GM19468 (cell line): ENCODE measurements at regions not wholly inside any gene's neighbourhood (a gene's known extent, or its start where the extent isn't known, plus 50 kb on each side); places are given as distances from the start of the nearest gene placed in this dataset.
"Not testable (repeated sequence)": the region's sequence is repeated elsewhere in the genome, so short reads cannot be mapped to it uniquely, and the experiment has no call there.

Experiments used
- ATAC-seq: cut with Tn5 transposase; IDR thresholded peaks from one replicate; pipeline ENCODE4 v1.9.1; 2021; ENCODE audit warnings: mild to moderate bottlenecking, moderate library complexity, moderate number of reproducible peaks; ENCODE audit not compliant: unreplicated experiment; ENCODE audit errors: extremely low read depth

DNA sequence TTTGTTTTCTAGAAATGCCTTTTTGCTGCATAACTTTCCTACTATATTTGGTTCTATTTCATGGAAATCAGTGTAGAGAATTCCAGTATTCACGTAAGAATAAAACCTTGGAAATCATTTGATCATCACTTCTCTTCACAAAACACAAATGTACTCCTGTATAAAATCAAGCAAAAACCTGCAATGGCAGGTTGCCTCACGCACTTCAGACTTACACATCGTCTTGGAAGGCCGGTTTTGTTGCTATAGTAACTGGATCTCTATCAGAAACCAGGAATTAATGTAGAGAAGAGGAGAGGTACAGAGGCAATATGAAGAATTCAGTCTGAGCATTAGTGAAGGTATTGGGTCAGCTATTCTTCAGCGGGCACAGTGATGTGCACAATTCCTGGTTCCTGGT is 370.7 kb upstream of the CYRIA start:
- no peak for ATAC-seq

DNA sequence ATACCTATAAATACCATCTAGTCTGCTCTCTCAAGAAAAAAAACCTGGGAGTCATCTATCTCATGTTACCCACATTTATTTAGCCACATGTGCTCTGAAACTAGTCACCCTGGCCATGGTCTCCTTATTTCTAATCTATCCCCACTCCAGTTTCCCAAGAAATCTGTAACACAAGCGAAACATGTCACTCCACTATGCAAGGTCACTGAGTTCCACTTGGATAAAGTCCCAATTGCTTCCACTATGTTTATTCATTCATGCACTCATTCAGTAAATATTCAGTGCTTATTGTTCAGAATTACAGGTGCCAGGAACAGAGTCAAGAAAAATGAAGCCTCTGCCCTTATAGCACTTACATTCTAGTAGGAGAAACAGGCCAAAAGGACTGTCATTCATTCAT is 369.4 kb upstream of the CYRIA start:
- no peak for ATAC-seq

DNA sequence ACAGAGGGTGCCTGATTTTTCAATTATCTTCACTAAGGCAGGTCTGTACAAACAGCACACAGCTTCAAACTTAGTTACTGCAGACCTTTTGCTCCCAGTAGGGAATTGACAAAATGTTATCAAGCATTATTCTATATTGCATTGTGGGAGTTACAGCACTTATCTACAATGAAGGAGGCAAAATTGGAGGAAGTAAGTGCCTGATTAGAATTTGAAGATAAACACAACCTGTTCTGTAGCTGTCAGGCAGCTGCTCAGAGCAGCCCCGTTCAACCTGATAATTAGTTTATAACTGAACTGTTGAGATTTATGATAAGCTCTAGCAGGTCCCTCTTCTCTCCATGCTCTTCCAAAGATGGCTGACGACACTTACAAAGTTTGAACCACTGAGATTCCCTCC is 364.4 kb upstream of the CYRIA start:
- no peak for ATAC-seq

DNA sequence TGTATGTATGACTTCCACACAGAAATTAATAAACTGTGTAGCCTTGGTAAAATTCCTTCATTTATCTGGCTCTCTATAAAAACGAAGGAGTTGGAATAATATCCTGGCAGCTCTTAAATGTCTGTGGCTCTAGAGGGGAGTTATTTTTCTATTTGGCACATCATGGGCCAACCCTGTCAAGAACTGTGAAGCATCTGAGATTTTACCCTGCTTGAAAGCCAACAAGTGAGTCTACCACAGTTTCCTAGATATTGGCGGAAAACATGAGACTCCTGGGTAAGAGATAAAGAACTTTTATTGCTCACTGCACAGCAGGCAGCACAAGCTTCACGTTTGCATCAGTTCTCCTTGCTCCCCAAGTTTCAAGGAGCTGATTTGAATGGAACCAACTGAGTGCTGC is 346.7 kb upstream of the CYRIA start:
- ATAC-seq, result no peak

DNA sequence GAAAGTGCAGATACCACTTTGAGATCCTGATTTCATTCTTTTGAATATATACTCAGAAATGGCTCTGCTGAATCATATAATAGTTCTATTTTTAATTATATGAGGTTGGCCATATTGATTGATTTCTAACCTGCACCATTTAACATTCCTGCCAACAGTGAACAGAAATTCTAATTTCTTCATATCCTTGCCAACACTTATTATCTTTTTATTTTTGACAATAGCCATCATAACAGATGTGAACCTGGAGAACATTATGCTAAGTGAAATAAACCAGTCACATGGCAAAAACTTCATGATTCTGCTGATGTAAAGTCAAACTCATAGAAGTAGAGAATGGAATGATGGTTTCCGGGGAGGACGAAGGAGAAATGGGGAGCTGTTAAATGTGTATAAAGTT is 344.5 kb upstream of the CYRIA start:
- ATAC-seq, result no peak

DNA sequence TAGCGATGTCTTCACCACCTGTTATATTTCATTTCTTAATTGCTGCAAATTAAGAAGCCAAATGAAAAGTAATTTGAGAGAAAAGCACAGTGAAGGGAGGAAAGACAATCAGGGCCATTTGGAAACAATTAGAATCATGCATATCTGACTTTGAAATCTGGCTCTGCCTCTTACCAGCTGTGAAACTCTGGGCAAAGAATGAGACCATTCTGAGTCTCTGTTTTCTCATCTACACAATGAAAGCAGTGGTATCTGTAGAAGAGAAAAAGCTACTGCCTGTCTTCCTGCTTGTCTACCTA is 334.5 kb upstream of the CYRIA start:
- ATAC-seq, result no peak

DNA sequence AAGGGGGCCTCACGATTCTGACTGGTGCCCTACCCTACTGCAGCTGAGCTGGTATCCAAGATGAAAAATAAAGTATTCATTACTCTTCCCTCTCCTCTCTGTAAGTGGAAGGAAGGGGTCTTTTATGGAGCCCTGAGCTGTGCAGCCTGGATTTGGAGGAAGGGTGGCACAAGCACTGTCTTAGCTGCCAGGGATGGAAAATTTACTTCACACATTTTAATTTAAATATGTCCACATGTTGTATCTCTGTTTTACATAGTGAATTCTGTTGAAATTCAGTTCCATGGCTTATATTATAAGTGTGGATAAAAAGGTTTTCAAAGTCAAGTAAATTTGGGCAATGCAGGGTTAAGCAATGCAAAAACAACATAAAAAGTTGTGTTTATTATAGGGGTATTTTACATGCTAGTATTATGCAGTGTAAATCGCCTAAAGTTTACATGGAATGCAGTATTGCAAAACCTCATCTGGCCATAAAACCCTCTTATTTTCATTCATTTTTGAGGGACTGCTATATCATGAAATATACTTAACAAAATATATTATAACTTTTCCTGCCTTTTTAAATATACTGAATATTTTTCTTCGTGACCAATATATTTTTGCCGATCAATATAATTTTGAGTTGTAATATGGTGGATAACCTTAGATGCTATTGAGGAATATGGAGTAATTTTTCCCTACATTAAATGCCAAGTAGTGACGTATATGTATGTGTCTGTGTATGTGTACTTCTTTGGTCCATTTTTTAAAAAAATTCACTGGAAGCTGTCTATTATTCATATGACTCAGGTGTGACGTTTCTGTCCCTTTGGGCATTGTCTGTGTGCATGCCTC is 333.9 kb upstream of the CYRIA start:
- no peak for ATAC-seq

DNA sequence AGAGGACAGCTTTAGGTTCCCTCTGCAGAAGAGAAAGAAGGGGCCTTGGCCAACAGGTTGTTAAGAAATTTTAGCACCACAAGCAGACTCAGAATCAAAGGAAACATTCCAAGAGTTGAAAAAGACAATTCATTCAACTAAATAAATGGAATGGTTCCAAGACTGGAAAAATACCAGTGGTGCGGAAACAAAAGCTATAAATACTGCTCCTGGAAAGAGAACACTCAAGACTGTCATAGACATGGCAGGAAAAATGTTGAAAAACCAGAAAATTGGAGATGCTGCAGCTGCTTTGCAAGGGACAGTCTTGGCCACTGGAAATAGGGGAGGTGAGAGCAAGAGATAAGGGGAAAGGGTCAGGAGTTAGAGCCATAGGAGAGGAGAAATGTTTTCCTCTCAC is 312.7 kb upstream of the CYRIA start:
- ATAC-seq, result no peak

DNA sequence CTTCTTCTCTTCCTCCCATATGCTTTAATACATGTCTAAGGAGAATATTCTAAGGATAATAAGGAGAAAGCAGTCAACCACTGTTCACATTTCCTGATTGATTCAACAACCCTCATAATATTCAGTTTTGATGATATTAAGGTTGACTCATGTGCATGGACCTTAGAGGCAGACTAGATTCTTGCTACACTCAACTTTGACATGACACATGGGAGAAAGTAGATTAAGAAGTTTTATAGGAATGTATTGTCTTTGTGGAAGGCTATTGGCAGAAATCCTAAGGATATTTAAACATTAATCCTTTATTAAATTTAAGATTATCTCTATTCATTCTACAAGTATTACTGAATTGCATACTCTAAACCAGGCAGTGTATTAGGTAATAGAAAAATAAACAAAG is 309.1 kb upstream of the CYRIA start:
- no peak for ATAC-seq

DNA sequence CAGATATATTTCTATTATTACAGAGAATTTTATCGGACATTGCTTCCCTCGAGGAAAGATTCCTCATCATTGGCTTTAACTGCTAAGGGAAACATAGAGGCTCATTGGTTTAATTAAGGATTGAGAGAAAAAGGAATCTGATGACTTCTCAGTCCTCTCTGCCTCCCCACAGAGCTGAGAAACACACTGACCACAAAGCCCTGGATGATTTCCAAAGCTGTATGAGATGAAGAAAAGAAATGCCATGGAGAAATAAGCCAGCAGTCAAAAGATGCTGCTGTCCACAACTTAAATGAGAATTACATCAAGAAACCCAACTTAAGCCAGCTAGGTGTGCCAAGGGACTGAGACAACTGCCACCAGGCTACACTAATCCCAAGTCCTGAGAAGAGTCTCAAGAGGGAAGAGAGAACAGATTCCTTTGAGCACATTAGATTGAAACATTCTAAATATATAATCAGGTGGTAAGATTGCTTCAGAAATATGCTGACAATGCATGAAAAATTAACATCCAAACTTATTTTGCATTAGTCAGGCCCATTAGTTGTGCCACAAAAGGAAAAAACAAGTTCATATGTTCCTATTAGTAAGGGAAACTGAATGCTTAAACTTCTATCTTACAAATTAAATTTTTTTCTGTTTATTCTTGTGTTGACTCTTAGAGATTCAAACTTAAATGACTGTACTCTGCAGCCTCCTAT is 308.1 kb upstream of the CYRIA start:
- no peak for ATAC-seq

DNA sequence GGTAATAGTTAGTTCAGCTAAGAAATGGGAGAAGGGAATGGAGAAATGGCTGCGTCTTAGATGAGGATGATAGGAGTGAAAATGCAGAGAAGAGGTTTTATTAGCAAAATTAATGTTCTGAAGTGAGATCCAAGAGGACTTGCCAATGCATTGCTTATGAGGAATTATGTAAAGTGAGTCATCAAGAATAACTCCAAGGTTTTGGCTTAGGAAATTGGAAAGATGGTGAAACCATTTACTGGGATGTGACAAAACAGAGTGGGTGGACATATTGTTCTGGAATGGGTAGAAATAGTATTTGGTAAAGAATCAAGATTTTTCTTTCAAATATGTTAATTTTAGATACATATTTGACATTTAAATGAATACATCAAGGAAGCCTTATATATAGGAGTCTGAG is 306.6 kb upstream of the CYRIA start:
- ATAC-seq, result no peak

DNA sequence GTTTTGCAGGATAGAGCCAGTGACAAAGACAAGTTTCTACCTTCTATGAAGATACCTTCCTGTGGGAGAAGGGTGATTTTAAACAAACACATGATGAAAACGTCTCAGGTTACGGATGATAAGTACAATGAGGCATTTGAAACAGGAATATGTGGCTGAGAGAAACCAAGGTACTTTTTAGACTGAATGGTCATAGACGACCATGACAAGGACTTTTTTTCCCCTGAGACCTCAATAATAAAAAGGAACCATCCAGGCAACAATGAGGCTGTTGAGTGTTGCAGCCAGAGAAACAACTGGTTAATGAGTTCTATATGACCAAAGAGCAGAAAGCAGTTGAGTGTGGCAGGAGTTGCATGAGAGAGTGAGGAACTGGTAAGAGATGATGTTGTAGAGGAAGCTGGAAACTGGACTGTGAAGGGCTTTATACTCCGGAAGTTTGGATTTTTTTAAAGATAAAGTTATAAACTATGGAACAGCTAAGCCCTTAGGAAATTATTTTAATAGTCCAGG is 306.1 kb upstream of the CYRIA start:
- ATAC-seq, result no peak

DNA sequence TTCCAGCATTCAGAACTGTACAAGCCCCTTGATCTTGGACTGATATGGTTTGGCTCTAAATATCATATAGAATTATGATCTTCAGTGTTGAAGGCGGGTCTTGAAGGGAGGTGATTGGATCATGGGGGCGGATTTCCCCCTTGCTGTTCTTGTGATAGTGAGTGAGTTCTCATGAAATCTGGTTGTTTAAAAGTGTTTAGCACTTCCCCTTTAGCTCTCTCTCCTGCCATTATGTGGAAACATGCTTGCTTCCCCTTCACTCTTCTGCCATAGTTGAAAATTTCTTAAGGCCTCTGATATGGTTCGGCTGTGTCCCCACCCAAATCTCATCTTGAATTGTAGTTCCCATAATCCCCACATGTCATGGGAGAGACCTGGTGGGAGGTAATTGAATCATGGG is 305.3 kb upstream of the CYRIA start:
- not testable (repeated sequence) for ATAC-seq

DNA sequence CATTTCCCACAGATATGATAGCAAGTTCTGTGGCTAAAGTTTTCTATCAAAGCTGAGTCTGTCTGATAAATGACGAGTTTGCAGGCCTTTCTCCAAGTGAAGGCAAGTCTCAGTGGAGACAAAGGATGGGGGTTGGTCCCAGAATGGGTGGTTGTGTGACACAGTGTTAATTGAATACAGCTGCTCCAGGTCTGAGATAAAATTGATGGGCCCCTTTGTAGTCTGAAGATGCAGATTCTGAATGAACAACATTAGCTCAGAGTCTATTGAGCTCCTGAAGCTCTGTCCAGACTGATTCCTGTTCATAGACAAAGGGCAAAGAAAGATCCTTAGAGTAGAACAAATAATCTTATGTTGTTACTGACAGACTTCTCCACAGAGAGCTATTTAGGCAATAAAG is 296.9 kb upstream of the CYRIA start:
- ATAC-seq, result no peak

DNA sequence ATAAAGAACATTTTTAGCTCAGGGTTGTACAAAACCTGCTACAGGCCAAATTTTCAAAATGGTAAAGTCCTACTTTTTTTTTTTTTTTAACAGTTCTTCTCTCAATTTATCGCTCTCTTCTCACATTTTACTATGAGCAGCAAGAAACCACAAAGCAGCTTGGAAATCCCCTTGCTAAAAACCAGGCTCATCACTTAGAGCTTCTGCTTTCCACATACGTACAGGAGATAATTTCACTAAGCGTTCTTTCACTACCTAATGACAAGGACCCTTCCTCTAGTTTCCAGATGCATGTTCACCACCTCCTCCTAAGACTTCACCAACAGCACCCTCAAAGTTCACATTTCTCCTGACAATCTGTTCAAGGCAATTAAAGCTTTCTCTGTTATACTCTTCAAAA is 294.9 kb upstream of the CYRIA start:
- ATAC-seq, result no peak

DNA sequence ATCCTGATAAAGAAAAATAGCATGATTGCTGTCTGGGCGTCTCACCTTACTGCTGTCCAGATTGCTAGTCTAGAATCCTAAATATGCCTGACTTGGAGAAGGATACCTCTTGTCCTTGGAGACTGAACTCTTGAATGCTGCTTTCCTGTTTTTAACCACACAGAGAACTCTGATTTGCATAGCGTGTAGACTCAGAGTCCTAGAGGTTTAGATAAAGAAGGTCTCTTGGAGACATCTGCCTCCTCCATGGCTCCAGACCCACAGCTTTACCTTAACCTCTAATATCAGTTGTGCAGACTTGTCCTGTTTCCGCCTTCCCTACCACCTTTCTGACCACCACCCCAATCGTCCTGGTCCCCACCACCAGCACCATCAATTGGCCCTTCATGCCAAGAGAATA is 292.6 kb upstream of the CYRIA start:
- no peak for ATAC-seq

DNA sequence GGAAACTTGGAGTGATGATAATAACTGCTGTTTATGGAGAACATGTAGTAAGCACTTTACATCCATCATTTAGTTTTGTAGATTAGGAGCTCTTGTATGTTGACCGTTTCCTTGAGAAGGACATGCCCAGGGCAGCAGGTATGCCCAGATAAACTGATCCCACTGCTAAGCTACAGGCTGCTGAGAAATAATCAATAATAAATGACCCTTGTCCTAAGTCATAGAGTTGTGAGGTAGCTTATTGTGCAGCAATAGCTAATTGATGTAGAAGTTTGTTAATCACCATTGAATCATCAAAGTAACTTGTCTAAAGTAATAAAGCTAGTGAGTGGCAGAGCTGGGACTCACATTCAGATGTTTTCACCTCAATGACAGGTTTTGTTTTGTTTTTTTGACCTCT is 287.2 kb upstream of the CYRIA start:
- no peak for ATAC-seq

DNA sequence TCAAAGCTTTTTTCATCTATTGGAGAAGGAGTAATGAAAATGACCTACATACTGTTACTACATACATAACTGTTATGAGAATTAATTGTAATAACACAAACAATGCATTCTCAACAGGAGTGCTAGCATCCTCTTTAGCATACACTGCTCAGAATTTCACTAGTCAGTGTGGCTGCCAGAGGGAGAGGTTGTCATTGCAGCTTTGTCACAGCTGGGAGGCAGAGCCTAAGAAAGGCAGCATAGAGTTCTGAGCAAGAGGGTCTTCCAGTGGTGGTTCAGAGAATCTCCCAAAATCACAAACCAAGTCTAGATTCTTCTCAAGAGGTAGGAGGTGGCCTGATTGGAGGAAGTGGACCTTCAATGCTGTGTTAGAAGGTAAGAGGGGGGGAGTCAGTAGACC is 286.7 kb upstream of the CYRIA start:
- ATAC-seq, result no peak

DNA sequence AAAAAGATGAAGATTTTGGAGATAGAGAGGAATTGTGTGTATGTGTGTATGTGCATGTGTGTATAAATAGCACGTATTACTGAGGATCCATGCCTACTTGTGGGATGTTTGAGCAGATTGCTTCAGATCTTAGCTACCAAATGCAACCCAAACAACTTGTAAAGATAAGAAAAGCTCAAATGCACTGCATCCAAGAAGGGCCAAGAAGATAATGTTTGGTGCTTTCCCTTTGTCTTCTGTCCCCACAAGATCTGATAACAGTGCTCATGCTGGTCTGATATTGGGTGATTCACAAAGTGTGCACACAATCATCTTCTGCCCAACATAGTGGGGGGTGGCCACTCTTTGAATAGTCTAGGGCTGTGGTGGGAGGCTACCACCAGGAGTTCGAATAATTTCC is 284.8 kb upstream of the CYRIA start:
- no peak for ATAC-seq

DNA sequence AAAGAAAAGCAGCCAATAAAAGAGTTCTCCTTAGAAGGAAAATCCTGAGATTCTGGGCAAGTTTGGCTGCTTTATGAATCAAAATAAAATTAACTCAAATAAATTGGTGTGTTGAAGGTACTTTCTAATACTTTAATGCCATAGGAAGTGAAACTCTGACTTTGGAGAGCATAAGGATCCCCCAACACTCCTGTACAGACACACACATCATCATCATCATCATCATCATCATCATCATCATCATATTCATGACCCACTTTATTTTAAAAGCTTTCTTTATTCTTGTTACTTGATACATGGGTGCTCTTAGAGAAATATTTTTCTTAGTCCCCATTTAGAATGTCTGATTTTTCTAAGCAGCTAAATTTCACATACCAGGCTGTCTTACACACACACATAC is 283.1 kb upstream of the CYRIA start:
- ATAC-seq, result no peak

DNA sequence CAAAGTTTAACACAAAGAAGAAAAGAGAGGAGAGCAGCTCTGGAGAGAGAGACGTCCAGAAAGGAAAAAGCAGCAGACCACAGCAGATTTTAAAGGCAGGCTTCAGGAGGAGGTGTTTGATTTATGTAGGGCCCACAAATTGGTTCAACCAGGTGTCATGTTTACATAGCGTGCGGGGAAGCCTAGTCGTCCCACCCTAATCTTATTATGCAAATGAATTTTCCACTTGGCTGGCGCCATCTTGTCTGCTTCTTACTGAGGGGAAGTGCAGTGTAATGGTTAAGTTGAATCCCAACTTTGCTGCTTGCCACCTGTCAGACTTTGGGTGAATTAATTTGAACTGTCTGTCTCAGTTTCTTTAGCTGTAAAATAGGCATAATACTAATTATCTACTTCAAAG is 282.4 kb upstream of the CYRIA start:
- no peak for ATAC-seq
